PFSK-1 (cell line): ENCODE measurements at regions not wholly inside any gene's neighbourhood (a gene's known extent, or its start where the extent isn't known, plus 50 kb on each side); places are given as distances from the start of the nearest gene placed in this dataset.

Experiments
- POLR2AphosphoS5 ChIP-seq: IDR thresholded peaks from 2 replicates; pipeline ENCODE4 v1.6.1; 2012; ENCODE audit warnings: low read depth, mild to moderate bottlenecking, control low read depth, low read length, moderate library complexity
- SIN3A ChIP-seq: IDR thresholded peaks from 2 replicates; pipeline ENCODE4 v1.6.1; 2012; ENCODE audit warnings: mild to moderate bottlenecking, low read length, moderate library complexity, borderline replicate concordance; ENCODE audit not compliant: insufficient read depth

- TF ChIP-seq SIN3A (no peak), POLR2AphosphoS5 (no peak)
Measured at GRCh38 chr1:221246067-221246466, 366.8 kb downstream of the HLX start.
